Mammary epithelial cell (primary cell): ENCODE measurements at regions not wholly inside any gene's neighbourhood (a gene's known extent, or its start where the extent isn't known, plus 50 kb on each side); places are given as distances from the start of the nearest gene placed in this dataset.

Experiments used
- CTCF ChIP-seq, 2 donors: IDR thresholded peaks in 1 of 2; conservative IDR thresholded peaks in 1 of 2; 2 replicates each; pipeline ENCODE4 v1.5.1; 2011 to 2012; ENCODE audit warnings: inconsistent platforms in 2 of 2, low read length in 2 of 2, mild to moderate bottlenecking in 2 of 2, control low read depth in 1 of 2, low read depth in 1 of 2; ENCODE audit not compliant: insufficient read depth in 1 of 2; ENCODE audit errors: extremely low read depth in 1 of 2
- EZH2 ChIP-seq: IDR thresholded peaks from 2 replicates; pipeline ENCODE4 v1.6.1; 2012; ENCODE audit warnings: low read length, inconsistent platforms, borderline replicate concordance

- TF ChIP-seq CTCF (conservative IDR thresholded peaks at IDR 0.05 in 1 of 2, IDR thresholded peaks at IDR 0.05 in 1 of 2; ENCODE audit: extremely low read depth in 1 of 2, insufficient read depth in 1 of 2, low read depth in 1 of 2, low read length in 2 of 2) (no peak), EZH2 (no peak)
Measured at GRCh38 chr1:221456918-221457317, 285.0 kb downstream of the DUSP10 start.
